ENCODE measurements at regions not wholly inside any gene's neighbourhood (a gene's known extent, or its start where the extent isn't known, plus 50 kb on each side); places are given as distances from the start of the nearest gene placed in this dataset.
"Not testable (repeated sequence)": the region's sequence is repeated elsewhere in the genome, so short reads cannot be mapped to it uniquely, and the experiment has no call there.

- H3K27me3 ChIP-seq, result no peaks in the 10 kb centered on the region
- no peaks in the 10 kb centered on the region for H3K4me1 ChIP-seq
- no peak for DNase-seq
- H3K36me3 ChIP-seq, result no peaks in the 10 kb centered on the region
- H3K9me3 ChIP-seq, result no peaks in the 10 kb centered on the region
- no peak overlapping the region for H3K27ac ChIP-seq
- TF ChIP-seq POLR2A (IDR thresholded peaks at IDR 0.05) (no peak), CTCF (IDR thresholded peaks at IDR 0.05) (no peak)
- intact Hi-C loops (cut with DNase I; ENCODE audit: low total_unique reads), result no loop called here
- H3K4me3 ChIP-seq, result no peak overlapping the region
Observed at GRCh38 chr3:170656284-170656683, 70.4 kb upstream of the SLC7A14 start.

GRCh38 chr3:170653801-170654200, 67.9 kb upstream of the SLC7A14 start:
- Histone ChIP-seq H3K4me1 (no peaks in the 10 kb centered on the region), H3K4me3 (no peak overlapping the region), H3K36me3 (no peaks in the 10 kb centered on the region), H3K27me3 (no peaks in the 10 kb centered on the region), H3K27ac (no peak overlapping the region), H3K9me3 (no peaks in the 10 kb centered on the region)
- DNase-seq, result no peak
- TF ChIP-seq CTCF (IDR thresholded peaks at IDR 0.05), result no peak
- TF ChIP-seq POLR2A (IDR thresholded peaks at IDR 0.05), result no peak
- intact Hi-C loops (cut with DNase I; ENCODE audit: low total_unique reads), result no loop called here

- Histone ChIP-seq H3K9me3 (no peaks in the 10 kb centered on the region), H3K27ac (no peak overlapping the region), H3K4me1 (no peaks in the 10 kb centered on the region), H3K4me3 (no peak overlapping the region), H3K27me3 (no peaks in the 10 kb centered on the region), H3K36me3 (no peaks in the 10 kb centered on the region)
- no peak for DNase-seq
- intact Hi-C loops (cut with DNase I; ENCODE audit: low total_unique reads), result no loop called here
- TF ChIP-seq POLR2A (IDR thresholded peaks at IDR 0.05) (no peak), CTCF (IDR thresholded peaks at IDR 0.05) (no peak)
Observed at GRCh38 chr3:170651260-170651845, 65.5 kb upstream of the SLC7A14 start.

- H3K4me1 ChIP-seq; intact Hi-C loops (cut with DNase I; ENCODE audit: low total_unique reads); H3K4me3 ChIP-seq; H3K36me3 ChIP-seq; H3K27me3 ChIP-seq; H3K9me3 ChIP-seq; H3K27ac ChIP-seq; DNase-seq: not testable (repeated sequence)
Observed at GRCh38 chr3:170650557-170650956, 64.7 kb upstream of the SLC7A14 start.

GRCh38 chr3:170644711-170645110, 58.8 kb upstream of the SLC7A14 start:
- Histone ChIP-seq H3K4me1 (no peaks in the 10 kb centered on the region), H3K36me3 (no peaks in the 10 kb centered on the region), H3K27ac (no peak overlapping the region), H3K27me3 (no peaks in the 10 kb centered on the region), H3K9me3 (no peaks in the 10 kb centered on the region), H3K4me3 (no peak overlapping the region)
- no peak for DNase-seq
- intact Hi-C loops (cut with DNase I; ENCODE audit: low total_unique reads), result no loop called here
- TF ChIP-seq POLR2A (IDR thresholded peaks at IDR 0.05), result no peak
- no peak for TF ChIP-seq CTCF (IDR thresholded peaks at IDR 0.05)

- Histone ChIP-seq H3K27me3 (no peaks in the 10 kb centered on the region), H3K27ac (no peak overlapping the region), H3K4me1 (no peaks in the 10 kb centered on the region), H3K9me3 (no peaks in the 10 kb centered on the region), H3K36me3 (no peaks in the 10 kb centered on the region), H3K4me3 (no peak overlapping the region)
- intact Hi-C loops (cut with DNase I; ENCODE audit: low total_unique reads), result no loop called here
- DNase-seq, result no peak
- no peak for TF ChIP-seq CTCF (IDR thresholded peaks at IDR 0.05)
- TF ChIP-seq POLR2A (IDR thresholded peaks at IDR 0.05), result no peak
Observed at GRCh38 chr3:170643831-170644230, 58.0 kb upstream of the SLC7A14 start.

All from uterus (tissue), 3 donors.